ENCODE measurements at regions not wholly inside any gene's neighbourhood (a gene's known extent, or its start where the extent isn't known, plus 50 kb on each side); places are given as distances from the start of the nearest gene placed in this dataset.
A peak's percentile ranks its signal among the peaks of the same experiment; 100 is the strongest.

DNA sequence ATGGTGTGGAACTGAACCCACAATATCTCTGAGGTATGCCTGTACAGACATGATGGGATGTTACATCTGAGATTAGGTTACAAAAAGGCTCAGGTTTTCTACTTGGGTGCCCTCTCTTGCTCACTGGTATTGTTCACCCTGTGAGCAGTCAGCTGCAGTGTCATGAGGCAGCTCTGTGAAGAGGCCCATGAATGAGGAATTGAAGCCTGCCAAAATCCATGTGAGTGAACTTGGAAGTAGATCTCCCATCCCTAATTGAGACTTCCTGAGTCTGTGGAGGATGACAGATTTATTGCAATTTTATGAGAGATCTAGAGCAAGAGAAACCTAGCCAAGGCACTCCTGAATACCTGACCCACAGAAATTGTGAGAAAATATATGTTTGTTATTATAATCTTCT lies 404.9 kb upstream of the ZEB2 start:
- no peak for DNase-seq (ENCODE audit: low read depth)
- TF ChIP-seq, protein P1, sequence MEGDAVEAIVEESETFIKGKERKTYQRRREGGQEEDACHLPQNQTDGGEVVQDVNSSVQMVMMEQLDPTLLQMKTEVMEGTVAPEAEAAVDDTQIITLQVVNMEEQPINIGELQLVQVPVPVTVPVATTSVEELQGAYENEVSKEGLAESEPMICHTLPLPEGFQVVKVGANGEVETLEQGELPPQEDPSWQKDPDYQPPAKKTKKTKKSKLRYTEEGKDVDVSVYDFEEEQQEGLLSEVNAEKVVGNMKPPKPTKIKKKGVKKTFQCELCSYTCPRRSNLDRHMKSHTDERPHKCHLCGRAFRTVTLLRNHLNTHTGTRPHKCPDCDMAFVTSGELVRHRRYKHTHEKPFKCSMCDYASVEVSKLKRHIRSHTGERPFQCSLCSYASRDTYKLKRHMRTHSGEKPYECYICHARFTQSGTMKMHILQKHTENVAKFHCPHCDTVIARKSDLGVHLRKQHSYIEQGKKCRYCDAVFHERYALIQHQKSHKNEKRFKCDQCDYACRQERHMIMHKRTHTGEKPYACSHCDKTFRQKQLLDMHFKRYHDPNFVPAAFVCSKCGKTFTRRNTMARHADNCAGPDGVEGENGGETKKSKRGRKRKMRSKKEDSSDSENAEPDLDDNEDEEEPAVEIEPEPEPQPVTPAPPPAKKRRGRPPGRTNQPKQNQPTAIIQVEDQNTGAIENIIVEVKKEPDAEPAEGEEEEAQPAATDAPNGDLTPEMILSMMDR (IDR thresholded peaks at IDR 0.05; ENCODE audit: insufficient read depth, low read depth, low read length), result no peak

DNA sequence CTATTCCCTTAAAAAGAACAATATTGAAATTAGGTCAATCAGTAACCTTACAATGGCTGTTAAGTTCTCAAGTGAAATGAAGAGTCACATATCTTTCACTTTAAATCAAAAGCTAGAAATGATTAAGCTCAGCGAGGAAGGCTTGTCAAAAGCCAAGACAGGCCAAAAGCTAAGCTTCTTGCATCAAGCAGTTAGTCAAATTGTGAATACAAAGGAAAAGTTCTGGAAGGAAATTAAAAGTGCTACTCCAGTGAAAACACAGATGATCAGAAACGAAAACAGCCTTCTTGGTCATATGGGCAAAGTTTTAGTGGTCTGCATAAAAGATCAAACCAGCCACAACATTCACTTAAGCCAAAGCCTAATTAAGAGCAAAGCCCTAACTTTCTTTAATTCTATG lies 402.6 kb upstream of the ZEB2 start:
- DNase-seq (ENCODE audit: low read depth), result no peak
- no peak overlapping the region for H3K4me3 ChIP-seq (ENCODE audit: low read depth, low read length)
- TF ChIP-seq, protein P1 (IDR thresholded peaks at IDR 0.05; ENCODE audit: insufficient read depth, low read depth, low read length), result no peak

More for the DNA sequence above, 404.9 kb upstream of the ZEB2 start:
- H3K4me3 ChIP-seq (ENCODE audit: low read depth, low read length), result no peak overlapping the region

DNA sequence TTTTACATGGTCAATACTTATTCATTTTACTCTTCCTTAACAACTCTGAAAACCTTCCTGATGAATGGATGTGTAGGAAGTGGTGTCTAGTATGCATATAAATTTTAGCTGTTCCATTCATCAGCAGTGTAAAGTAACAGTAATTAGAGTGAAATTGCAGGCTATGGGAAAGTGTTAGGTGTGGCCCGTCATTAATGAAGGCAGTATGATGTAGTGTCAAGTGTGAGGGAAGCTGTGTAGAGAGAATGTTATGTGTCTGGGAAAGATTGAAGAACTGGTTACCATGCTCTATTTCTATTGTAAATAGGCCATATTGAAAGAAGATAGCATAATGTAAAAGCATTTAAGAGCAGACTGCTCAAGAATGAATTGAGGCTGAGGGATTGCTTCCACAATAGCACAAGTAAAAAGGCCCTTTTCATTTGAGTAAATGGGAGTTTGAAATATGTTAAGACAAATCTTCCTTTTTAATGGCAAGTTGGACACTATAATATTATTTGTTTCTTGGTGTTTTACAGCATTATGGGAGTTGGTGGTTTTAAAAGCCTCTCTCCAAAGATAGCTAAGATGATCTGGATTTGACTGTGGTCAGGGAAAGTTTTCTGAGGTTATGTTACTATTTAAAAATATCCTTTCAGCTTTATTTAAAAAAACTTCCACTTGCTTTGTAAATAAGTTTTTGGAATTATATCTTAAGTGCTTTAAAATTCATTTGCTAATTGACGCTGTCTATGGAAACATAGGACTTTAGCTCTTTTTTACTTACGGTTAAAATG lies 401.0 kb upstream of the ZEB2 start:
- no peak overlapping the region for H3K4me3 ChIP-seq (ENCODE audit: low read depth, low read length)
- peak; percentile 15 for DNase-seq (ENCODE audit: low read depth)
- TF ChIP-seq, protein P1 (IDR thresholded peaks at IDR 0.05; ENCODE audit: insufficient read depth, low read depth, low read length), result no peak

DNA sequence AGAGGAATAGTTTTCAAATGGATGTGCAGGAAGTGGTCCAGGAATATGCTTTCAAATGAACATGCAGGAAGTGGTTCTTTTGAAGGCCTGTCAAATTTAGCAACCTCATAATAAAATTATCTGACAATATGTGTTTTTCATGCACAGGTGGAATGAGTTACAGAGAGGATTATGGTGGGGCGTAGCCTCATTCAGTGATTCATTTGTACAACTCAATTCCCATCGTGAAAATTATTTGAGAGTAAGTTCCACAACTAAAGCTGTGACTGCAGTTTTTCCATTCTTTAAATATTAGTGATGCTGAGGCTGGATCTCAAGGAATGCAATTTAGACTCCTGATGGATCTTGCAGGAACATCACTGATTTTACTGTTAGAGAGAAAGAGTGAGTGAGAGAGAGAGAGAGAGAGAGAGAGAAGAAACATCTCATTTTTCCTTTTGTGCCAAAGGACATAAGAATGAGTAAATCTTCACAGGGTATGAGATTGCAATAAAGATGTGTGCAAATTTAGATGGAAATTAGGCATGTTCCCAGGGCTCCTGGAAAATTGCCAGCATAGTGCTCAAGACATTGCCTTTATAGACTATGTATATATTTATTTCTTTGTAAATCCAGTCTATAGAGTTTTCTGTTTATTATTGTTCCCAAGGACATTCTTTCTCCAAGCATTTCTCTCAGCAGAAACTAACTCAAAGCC lies 394.9 kb upstream of the ZEB2 start:
- no peak for DNase-seq (ENCODE audit: low read depth)
- TF ChIP-seq, protein P1 (IDR thresholded peaks at IDR 0.05; ENCODE audit: insufficient read depth, low read depth, low read length), result no peak

DNA sequence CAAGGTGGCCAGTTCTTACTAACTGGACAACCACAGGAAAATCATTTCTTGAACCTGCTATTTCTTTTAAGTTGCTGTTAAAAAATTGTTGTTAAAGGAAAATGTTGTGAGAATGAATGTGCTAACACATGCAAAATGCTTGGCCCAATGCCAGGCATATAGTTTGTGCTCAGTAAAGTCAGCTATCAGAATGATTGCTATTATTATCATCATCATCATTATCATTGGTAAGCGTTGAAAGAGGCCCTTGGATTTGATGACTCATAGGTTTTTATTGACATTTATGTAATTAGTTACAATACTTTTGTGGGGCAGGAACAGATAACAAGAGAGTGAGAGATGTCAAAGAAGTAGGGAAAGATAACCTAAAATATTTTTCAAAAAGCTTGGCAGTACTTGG lies 394.2 kb upstream of the ZEB2 start:
- no peak for DNase-seq (ENCODE audit: low read depth)
- no peak overlapping the region for H3K4me3 ChIP-seq (ENCODE audit: low read depth, low read length)
- TF ChIP-seq, protein P1 (IDR thresholded peaks at IDR 0.05; ENCODE audit: insufficient read depth, low read depth, low read length), result no peak

More for the DNA sequence above, 394.9 kb upstream of the ZEB2 start:
- no peak overlapping the region for H3K4me3 ChIP-seq (ENCODE audit: low read depth, low read length)

DNA sequence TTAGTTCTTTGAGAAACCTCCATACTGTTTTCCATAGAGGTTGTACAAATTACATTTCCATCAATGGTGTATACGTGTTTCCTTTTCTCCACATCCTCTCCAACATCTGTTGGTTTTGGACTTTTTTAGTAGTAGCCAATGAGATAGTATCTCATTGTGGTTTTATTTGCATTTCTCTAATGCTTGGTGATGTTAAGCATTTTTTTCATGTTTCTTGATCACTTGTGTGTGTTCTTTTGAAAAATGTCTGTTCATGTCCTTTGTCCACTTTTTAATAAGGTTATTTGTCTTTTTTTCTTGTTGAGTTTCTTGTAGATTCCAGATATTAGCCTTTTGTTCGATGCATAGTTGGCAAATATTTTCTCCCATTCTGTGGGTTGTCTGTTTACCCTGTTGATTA lies 392.3 kb upstream of the ZEB2 start:
- no peak overlapping the region for H3K4me3 ChIP-seq (ENCODE audit: low read depth, low read length)
- TF ChIP-seq, protein P1 (IDR thresholded peaks at IDR 0.05; ENCODE audit: insufficient read depth, low read depth, low read length), result no peak
- peak; percentile 5 for DNase-seq (ENCODE audit: low read depth)
